ENCODE measurements at regions not wholly inside any gene's neighbourhood (a gene's known extent, or its start where the extent isn't known, plus 50 kb on each side); places are given as distances from the start of the nearest gene placed in this dataset.

DNA sequence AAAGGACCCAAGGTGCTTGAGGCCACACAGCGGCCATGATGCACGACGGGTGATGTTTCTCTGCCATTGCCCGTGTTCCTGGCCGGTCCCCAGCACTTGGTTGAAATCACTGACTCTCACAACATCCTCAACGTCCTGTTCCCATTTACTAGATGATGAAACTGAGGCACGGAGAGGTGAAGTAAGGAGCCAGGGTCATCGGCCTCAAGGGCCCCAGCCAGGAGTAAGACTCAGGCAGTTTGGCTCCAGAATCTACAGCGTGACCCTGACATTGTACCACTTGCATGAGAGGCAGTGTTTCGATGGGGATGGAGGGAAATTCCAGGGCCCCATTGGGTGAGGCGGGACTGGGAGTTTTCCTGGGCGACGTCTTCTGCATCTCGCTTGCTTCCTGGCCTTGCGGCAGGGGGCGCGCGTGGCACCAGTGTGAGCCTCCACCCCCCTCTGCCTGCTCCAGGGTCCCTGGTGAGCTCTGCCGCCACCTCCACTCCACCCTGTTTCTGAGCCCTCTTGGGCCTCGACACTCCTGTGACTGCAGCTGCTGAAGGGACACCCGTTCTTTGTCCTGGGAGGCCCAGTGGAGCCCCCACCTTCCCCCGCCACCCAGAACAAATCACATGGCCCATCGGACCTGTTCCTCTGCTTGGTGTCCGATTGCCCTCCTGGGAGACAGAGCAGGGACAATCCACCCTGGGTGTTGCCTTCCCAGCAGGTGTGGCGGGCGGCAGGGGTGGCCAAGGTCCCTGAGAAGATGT lies 133.0 kb upstream of the GSE1 start:
- no peak for DNase-seq

DNA sequence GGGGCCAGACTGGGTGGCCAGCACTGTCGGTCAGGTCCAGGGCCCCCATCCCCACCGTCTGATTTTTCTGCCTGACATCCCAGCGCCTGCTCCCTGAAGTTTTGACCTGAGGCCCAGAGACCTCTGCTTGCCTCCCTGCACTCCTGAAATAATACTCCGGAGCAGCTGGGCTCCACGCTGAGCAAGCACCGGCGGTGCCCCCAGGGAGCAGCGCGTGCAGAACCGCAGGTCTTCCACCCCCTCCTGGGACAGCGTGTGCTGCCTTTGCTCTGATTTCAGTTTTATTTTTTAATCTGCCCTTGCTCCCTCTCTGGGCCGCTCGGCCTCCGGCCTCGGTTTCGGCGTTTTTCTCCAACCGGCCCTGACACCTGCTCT lies 132.4 kb upstream of the GSE1 start:
- DNase-seq, result no peak

DNA sequence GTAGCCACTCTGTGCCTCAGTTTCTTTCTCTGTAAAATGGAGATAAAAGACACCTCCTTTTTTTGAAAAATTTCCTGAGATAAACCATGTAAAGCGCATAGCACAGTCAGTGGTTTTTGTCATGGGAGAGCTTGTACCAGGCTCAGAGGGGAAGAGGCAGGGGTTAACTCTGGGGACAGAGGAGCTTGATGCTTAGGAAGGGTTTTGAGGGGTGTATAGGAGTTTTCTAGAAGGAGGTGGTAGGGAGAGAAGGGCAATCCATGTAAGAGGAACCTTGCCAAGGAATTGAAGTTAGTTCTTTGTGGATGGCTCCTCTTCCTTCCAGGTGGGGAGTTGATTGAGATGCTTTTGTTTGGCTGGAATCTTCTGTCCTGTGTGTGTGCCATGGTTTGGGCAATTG lies 131.9 kb upstream of the GSE1 start:
- DNase-seq, result no peak

DNA sequence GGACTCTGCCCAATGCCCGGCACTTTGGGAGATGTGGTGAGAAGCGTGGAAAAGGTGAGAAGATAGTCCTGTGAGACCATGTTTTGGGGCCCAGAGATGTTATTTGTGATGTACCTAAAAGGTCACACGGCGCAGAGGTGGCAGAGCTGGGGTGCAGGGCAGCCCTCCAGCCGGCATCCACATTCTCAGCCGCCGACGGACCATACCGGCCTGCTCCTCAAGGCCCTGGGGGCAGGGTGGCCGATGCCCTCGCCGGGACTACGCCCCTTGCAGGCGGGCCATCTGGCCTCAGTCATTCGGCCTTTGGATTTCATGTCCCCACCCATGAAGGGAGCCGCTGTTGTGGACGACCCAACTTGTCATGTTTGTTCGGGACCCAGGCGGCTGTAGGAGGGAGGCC lies 131.4 kb upstream of the GSE1 start:
- DNase-seq, result no peak

DNA sequence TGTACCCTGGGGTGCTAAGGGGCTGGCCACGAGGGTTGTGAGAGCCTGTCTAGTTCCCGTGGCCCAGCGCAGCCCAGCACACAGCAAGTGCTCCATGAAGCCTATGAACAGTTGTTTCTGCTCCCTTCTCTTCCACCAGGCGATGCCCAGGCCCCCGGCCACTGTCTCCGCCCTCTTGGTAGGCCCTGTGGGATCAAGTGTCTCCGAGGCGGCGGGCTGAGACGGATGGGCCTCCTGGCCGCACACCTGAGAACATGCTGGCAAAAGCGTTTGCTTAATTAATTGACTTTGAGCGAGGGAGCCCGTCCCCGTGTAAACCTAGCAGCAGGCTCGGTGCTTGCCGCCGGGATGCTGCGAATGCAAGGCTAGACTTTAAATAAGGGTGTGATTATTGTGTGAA lies 129.7 kb upstream of the GSE1 start:
- DNase-seq, result no peak

DNA sequence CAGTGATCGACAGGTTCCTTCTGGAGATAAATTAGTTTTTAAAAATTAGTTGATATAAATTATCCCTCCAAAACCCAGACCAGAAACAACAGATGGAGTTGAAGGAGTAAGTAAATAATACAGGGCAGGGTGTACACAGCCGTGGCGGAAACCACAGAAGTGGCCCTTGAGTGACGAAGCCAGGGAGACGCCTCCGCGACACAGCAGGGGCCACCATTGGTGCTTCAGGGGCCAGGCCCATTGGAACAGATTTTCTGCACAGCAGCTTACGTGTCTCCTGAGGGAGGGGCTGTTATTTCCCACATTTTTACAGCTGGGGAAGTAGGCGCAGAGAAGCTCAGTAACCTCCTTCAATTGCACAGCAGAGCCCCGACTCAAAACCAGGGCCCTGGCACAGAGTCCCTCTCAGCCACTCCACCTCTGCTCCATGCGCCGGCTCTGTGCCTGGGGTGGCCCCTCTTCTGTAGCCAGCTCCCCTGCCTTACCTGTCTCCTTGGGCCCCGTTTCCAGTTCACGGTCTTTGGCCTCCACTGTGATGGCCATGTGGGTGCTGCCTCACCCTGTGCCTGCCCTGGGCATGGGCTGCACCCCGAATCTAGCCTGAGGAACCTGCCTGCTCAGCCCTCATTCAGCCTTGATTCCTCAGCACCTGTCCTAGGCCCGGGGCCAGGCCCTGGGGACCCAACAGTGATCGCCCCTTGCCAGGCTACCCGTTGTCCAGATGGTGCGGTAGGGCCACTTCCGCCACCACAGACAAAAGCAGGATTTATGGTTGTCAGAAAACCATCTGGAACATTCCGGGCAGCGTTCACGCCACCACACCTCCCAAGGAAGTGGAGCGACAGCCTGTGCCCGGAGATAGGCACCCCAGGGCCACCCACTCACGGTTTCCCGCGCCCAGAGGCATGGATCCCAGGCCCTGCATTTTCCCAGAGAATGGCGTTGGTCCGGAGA lies 128.5 kb upstream of the GSE1 start:
- DNase-seq, result no peak

DNA sequence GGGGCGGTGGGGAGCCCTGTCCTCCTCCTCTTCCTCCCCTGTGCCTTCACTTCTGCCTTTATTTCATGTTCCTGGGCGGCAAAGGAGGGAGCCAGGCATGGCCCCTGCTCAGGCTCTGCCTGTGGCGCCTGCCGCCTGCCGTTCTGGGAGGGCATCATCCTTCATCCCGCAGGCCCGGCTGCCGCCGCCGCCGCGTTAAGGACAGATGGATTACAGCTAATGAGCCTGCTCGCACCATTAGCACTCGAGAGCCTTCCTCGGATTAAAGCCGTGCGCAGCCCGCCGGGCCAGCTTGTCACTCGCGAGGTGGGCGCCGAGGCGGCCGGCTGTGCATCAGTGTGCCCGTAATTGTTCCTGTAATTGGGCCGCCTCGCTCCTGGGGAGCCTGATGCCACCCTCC lies 127.7 kb upstream of the GSE1 start:
- DNase-seq, result no peak

DNA sequence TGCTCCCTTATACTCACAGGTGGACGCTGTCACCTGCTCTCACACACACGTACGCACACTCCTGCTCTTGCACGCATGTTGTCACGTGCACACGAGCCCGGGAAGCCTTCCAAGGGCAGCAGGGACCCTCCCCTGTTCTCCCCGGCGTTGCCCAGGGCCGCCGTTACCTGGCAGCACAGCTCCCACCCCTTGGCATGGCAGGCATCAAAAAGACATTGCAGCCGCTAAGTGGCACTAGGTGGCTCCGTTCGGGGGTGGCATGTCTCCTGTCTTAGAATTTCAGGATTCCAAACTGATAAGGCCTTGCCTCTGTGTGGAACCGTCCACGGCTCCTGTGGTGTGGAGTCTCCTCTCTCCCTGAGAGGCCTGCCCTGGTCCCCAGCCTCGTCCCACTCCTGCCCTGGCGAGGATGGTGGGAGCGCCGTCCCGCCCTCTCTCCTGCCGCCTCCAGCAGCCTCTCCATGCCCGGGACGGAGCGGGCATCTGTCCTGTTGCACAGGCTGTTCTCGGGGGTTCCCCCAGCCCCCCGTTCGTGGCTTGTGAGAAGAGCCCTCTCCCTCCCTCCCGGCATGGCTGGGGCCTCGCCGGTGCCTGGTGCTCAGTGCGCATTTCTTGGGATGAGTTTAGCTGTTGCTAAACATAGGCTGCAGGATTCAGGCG lies 126.7 kb upstream of the GSE1 start:
- no peak for DNase-seq

DNA sequence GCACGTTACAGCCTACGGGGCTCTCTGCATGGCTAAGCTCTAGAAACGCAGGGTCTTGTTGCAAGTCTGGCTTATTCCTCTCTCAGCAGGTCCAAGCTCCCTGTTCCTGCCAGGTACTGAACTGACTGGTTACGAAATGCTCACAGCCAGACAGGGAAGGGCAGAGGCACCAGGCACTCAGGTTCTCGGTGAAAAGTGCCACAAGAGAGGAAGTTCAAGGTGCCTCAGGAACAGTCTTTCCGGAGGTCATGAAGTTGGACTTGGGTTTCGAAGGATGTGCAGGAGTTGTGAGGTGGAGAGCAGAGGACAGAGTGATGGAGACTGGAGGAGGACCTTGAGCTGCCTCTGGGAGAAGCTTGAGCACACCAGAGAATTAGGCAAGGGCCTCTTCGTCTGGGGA lies 124.7 kb upstream of the GSE1 start:
- no peak for DNase-seq

DNA sequence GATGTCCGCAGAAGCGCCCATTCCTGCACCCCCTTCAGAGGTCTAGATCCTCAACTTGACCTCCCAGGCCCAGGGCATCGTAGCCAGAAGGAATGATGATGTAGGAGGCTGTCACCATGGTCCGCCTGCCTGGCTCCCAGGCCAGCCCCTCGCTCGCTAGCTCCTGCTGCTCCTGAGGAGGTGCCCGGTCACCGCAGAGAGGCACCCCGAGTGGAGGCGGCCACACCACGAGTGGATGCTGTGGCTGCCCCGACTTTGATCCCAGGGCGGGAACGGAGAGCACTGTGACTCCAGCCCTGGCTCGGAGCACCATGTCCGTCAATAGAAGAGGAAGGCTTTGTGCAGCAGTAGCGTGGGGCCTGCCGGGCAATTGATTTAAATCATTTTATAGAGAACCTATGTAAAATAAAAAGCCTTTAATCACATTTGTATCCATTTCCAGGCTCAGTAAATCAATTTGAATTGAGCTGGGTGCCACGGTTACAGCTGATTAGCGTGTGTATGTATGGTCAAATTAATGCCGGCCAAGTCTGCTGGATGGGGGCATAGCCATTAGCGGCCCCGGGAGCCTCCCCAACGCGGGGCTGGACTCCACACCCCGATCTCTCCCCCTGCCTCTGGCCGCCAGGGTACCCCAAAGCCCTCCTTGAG lies 122.6 kb upstream of the GSE1 start:
- DNase-seq, result no peak

DNA sequence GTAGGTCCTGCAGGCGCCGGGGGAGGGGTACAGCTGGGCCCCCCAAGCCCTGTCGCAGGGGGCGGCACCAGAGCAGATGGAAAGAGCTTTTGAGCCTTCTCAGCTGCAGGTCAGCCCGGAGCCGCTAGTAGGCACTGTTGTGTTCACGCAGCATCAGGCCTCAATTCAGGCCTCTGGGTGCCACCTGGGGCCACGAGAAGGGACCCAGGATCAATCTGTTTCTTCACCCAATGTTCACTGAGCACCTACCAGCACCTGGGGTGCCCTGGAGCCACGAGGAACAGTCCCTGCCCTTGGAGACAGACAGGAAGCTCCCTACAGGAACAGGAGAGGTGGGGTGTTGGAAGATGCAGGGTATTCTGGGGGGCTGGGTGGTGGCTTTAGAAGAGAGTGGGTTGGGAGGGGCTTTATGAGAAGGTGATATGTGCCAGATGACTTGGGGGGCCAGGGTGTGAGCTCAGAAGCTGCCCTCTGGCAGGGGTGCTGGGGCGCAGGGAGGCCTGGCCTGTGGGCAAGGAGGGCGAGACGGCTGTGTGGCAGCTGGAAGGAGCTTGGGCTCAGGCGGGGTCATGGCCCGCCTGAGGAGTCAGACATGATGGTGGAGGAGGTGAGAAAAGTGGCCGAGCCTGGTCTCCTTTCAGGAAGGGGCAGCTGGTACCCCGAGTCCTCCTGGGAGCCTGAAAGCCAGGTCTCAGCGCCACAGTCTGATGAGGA lies 121.9 kb upstream of the GSE1 start:
- DNase-seq, result peak; percentile 8

DNA sequence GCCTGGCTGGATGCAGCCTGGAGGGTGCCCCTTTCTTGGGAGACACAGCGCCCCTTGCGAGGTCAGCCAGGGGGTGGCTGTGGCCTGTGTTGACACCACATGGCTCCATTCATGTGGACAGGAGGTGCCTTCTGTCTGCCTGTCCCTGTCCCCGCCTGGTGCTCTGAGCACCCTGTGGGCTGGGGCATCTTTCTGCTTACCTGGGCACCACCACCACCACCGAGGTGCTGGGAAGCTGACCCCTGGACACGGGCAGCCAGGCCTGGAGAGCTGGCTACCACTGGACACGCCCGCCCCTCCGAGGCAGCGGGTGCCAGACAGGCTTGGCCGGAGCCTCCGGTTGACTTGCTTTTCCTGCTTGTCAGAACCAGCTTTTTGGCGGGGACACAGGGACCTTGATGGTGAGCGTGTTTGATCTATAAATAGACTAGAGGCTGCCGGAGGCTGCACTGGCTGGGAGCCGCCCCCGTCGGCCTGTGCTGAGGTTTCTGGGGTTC lies 121.3 kb upstream of the GSE1 start:
- DNase-seq, result no peak

DNA sequence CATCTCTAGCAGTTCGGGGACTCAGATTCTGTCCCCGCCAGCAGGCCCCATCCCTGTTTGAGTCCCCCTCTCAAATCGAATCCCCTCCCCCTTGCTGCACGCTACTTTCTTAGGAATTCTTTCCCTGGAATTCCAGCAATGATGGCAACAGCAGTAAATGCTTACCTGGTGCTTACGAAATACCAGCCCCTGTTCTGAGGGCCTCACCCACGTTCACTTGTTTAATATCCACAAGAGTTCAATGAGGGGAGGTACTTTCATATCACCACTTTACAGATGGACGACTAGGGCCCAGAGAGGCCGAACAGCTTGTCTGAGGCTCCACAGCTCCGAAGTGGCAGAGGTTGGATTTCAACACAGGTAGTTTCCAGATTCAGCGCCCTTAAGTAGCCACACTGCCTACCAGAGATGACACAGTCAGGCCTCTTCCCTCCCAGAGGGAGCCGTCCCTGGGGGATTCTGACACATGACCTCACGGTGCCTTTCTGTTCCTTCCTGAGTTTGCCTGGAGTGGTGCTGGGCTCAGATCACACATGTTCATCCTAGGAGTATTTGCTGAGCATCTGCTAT lies 120.7 kb upstream of the GSE1 start:
- no peak for DNase-seq

DNA sequence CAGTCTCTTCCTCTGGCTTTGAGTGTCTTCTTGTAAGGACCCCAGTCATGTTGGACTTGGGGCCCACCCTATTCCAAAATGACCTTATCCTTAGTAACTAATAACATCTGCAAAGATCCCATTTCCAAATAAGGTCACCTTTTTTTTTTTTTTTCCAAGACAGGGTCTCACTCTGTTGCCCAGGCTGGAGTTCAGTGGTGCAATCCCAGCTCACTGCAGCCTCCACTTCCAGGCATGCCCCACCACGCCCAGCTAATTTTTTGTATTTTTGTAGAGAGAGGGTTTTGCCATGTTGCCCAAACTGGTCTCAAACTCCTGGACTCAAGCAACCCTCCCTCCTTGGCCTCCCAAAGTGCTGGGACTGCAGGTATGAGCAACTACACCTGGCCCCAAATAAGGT lies 118.8 kb upstream of the GSE1 start:
- DNase-seq, result no peak

DNA sequence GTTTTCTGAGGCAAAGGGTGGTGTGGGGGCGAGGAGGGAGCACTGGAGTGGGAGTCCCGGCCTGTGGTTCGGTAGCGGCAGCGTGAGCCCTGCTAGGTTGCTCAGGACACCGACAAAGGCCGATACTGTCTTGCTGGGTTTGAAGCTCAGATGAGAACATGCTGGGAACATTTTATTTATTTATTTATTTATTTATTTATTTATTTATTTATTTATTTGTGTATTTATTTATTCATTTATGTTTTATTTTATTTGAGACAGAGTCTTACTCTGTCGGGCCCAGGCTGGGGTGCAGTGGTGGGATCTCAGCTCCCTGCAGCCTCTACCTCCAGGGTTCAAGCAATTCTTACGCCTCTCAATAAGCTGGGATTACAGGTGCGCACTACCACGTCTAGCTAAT lies 117.9 kb upstream of the GSE1 start:
- no peak for DNase-seq

DNA sequence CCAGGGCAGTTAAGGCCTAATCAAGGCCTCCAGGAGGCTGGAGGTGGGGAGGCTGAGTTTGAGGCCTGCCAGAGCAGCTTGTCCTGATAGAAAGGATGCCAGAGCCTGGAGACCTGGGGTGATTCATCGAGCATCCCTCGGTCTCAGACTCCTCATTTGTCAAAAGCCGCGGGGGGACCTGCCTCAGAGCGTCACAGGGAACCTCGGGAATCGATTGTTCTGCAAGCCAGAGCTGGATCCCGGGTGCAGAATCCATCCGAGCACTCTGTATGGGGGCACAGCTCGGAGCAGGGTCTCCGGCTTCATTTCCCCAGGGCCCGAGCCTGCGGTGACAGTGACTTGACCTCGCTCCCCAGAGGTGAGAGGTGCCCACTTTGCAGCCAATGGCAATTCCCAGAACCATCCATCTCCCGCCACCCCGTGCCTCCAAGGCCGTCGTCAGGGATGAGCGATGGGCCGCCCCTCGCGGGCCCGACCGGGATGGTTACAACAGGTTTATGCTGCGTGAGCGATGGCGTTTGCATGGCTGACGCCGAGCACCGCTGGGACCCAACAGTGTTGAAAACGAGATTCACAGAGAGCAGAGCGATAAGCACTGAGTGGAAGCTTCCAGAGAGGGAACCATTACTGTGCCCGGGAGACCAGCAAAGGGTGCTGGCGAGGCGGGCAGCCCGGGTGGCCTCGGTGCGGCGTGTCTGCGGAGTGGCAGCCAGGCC lies 117.1 kb upstream of the GSE1 start:
- DNase-seq, result no peak

DNA sequence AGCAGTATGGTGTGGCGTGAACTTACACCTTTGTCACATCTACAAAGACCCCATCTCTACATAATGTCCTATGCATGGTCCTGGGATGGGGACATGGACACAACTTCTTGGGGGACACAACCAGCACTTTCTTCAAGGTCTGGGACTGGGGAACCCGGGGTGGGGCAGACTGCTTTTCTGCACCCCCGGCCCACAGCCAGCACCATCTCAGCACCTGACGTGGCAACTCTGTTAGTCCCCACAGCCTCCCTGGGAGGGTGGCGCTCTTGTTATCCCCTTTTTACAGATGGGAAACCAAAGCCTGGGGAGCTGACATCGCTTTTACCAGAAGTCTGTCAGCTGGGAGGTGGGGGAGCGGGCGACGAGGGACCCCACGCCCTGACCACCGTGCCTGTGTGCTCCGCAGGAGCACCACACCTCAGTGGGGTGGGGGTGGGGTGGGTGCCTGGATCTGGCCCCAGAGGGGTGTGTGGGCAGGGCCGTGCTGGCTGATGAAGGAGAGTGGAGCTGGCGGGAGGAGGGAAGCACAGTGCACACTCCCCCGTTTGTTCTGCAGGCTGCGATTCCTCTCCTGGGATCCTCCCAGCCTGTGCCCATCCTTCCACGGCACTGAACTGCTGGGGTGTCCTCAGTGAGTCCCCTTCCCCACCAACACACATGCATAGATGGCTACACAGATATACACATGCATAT lies 115.4 kb upstream of the GSE1 start:
- no peak for DNase-seq

DNA sequence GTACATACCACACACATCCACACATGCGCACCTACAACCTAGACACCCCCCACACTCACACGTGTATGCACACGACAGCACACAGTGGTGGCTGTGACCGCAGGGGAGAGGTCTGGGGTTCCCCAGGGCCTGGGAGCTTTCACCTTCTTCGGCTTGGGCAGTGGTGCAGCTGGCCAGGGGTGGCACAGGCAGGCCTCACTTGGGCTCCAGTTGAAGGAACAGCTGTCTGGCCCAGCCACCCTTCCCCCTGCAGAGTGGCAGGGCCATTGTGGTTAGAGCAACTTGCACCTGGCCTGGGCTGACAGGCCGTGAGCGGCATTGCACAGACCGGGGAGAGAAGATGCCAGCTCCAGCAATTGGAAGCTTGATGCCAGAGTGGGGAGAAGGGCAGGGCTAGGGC lies 114.5 kb upstream of the GSE1 start:
- no peak for DNase-seq

DNA sequence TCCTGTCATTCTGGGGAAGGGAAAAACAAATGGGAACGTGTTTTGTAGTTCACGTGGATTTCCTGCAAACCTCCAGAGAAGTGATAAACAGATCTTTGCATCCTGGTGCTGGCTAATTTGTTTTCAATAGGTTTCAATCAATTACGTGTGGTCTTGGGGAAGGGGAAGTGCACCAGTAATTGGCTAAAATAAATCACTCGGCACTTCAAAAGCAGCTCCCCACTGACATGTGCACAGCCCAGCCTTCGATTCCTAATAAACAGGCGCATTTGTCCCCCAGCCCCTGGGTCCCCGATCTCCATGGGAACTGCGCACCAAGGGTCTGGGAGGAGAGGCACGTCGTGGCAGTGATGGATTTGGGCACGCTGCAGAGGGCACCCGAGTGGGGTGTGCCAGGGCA lies 112.9 kb upstream of the GSE1 start:
- DNase-seq, result no peak

DNA sequence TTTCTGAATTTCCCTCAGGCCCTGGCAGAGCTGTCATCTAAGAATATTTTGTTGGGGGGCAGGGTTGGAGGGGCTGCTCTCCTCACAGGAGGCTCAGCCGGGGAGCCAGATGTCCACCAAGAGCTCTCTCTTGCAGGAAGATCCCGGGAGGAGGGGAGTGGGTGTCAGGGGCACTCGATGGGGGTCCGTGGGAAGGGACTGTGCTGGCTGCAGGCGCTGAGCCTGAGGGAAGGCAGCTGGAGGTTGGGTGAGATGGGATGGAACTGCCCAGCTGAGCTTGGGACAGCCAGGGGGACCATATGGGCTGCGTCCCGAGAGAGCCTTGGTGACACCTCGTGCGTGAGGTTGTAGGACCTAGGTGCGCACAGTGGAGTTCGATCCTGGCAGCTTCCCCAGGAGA lies 111.2 kb upstream of the GSE1 start:
- no peak for DNase-seq

DNA sequence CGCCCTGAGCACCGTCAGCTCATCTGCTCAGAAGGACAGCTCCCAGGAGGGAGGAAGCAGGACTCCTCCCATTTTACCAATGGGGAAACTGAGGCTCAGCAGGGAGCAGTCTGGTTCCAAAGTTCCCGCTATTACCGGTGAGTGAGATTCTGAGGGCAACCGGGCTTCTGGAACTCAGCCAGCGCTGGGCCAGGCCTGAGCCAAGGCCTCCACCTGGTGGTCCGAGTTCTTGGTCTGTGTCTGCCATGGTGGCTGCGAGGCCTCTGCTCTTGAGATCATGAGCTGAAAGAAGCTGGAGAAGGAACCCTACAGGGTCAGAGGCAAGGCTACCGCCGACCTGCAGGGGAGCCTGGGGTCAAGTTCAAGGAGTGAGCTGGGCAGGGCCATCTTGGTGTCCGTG lies 110.8 kb upstream of the GSE1 start:
- no peak for DNase-seq

All from AML-193 (cell line).